ENCODE measurements at regions not wholly inside any gene's neighbourhood (a gene's known extent, or its start where the extent isn't known, plus 50 kb on each side); places are given as distances from the start of the nearest gene placed in this dataset.

DNA sequence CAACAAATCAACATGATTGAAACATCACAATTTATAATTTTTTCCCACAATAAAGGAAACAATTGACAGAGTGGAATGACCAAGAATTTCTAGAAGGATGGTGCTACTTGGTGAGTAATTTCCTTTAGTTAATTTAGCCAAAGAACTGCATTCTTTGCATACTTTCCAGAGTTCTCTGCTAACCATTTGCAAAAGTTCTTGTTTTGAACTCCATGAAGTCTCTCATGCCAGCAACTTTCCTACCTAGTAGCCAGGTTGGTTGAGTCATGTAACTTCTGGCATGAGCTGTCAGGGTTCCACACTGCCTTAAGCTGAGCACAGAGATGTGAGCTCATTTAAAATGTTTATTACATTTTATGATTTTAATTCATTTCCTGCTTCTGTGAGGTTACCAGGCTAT is 539.6 kb downstream of the PID1 start:
- Mint-ChIP-seq H3K9me3 (no peaks in the 10 kb centered on the region), H3K27ac (ENCODE audit: unreplicated experiment) (no peak overlapping the region), H3K27me3 (ENCODE audit: low read depth) (no peaks in the 10 kb centered on the region), H3K4me1 (no peaks in the 10 kb centered on the region), H3K36me3 (ENCODE audit: low read depth) (no peaks in the 10 kb centered on the region), H3K4me3 (no peak overlapping the region)
- TF ChIP-seq, protein P1, sequence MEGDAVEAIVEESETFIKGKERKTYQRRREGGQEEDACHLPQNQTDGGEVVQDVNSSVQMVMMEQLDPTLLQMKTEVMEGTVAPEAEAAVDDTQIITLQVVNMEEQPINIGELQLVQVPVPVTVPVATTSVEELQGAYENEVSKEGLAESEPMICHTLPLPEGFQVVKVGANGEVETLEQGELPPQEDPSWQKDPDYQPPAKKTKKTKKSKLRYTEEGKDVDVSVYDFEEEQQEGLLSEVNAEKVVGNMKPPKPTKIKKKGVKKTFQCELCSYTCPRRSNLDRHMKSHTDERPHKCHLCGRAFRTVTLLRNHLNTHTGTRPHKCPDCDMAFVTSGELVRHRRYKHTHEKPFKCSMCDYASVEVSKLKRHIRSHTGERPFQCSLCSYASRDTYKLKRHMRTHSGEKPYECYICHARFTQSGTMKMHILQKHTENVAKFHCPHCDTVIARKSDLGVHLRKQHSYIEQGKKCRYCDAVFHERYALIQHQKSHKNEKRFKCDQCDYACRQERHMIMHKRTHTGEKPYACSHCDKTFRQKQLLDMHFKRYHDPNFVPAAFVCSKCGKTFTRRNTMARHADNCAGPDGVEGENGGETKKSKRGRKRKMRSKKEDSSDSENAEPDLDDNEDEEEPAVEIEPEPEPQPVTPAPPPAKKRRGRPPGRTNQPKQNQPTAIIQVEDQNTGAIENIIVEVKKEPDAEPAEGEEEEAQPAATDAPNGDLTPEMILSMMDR (conservative IDR thresholded peaks at IDR 0.05), result no peak
- no peak for DNase-seq (ENCODE audit: low read depth, low spot score)

DNA sequence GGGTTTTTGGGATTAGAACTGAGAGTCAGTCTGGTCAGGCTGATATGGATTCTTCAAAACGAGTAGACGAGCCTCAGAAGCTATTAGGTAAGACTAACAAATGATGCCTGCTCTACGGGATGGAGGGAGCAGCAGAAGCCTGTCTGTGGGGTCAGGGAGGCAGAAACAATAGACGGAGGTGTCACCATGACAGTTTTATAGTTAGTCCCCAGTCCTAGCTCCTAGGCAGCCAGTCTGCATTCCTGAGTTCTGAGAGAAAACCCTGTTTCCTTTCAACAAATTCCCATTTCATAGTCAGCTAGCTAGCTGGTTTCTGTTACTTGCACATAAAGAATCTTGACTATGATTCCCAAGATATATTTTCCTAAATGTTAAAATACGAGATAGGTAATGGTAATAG is 542.1 kb downstream of the PID1 start:
- TF ChIP-seq, protein P1 (conservative IDR thresholded peaks at IDR 0.05), result no peak
- Mint-ChIP-seq H3K27ac (ENCODE audit: unreplicated experiment) (no peak overlapping the region), H3K36me3 (ENCODE audit: low read depth) (no peaks in the 10 kb centered on the region), H3K4me3 (no peak overlapping the region), H3K27me3 (ENCODE audit: low read depth) (no peaks in the 10 kb centered on the region), H3K4me1 (no peaks in the 10 kb centered on the region), H3K9me3 (no peaks in the 10 kb centered on the region)
- DNase-seq (ENCODE audit: low read depth, low spot score), result no peak

DNA sequence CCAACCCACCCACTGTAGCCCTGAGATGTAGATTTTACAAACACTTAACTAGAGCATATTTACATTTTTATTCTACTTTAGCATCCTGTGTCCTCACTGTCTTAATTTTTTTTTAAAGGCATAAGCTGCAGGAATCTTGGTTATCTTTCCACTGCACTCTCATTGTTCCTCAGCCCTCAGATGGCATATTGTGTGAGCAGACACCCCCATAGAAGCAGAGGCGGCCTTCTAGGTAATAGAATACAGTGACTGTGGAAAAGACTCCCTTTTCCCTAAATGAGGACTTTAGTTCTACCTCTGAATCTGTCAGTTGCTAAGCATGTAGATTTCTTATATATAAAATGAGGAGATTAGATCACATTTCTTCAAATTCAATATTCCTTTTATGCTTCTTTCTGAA is 543.5 kb upstream of the SPHKAP start:
- Mint-ChIP-seq H3K27me3 (ENCODE audit: low read depth) (peaks cover 3% of the 10 kb centered on the region), H3K4me3 (no peak overlapping the region), H3K9me3 (no peaks in the 10 kb centered on the region), H3K27ac (ENCODE audit: unreplicated experiment) (no peak overlapping the region), H3K36me3 (ENCODE audit: low read depth) (no peaks in the 10 kb centered on the region), H3K4me1 (no peaks in the 10 kb centered on the region)
- TF ChIP-seq, protein P1 (conservative IDR thresholded peaks at IDR 0.05), result no peak
- no peak for DNase-seq (ENCODE audit: low read depth, low spot score)

DNA sequence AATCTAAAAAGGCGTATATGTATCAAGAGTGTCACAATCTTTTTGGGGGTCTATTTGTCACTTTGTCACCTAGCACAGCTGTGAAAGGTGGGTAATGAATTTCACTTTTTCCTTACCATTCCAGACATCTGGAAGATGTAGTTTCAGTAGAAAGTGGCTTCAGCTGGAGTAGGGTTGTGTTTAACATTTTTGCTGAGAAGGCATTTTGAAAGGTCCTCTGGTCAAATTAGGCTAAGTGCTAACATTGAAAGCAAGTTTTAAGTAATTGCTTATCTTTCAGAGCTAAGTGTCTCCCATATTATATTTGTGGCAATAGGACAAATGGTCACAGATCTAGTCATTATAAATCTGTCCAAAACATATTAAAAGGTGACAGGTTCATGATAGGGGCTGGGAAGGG is 542.1 kb upstream of the SPHKAP start:
- TF ChIP-seq, protein P1 (conservative IDR thresholded peaks at IDR 0.05), result no peak
- H3K9me3 Mint-ChIP-seq, result no peaks in the 10 kb centered on the region

DNA sequence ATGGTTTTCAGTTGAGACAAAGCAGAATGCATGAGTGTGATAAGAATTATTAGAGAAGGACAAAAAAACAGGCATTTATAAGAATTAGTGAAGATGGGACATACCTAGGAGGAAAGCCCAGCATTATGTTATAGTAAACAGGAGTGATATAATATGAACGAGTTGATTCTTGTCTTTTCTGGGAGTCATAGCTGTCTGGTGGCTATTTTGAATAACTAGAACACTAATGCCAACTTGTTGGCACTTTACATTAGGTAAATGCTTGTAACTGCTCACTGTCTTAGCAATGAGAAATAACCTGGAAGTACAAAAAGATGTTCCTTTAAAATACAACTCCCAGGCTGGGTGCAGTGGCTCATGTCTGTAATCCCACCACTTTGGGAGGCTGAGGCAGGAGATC is 540.8 kb upstream of the SPHKAP start:
- no peak for DNase-seq (ENCODE audit: low read depth, low spot score)
- Mint-ChIP-seq H3K36me3 (ENCODE audit: low read depth) (no peaks in the 10 kb centered on the region), H3K27ac (ENCODE audit: unreplicated experiment) (no peak overlapping the region), H3K9me3 (no peaks in the 10 kb centered on the region), H3K27me3 (ENCODE audit: low read depth) (peaks cover 3% of the 10 kb centered on the region), H3K4me1 (no peaks in the 10 kb centered on the region), H3K4me3 (no peak overlapping the region)
- TF ChIP-seq, protein P1 (conservative IDR thresholded peaks at IDR 0.05), result no peak

More for the DNA sequence above, 542.1 kb upstream of the SPHKAP start:
- H3K4me3 Mint-ChIP-seq, result no peak overlapping the region
- peaks cover 3% of the 10 kb centered on the region for H3K27me3 Mint-ChIP-seq (ENCODE audit: low read depth)
- no peaks in the 10 kb centered on the region for H3K36me3 Mint-ChIP-seq (ENCODE audit: low read depth)
- no peak for DNase-seq (ENCODE audit: low read depth, low spot score)
- no peak overlapping the region for H3K27ac Mint-ChIP-seq (ENCODE audit: unreplicated experiment)
- H3K4me1 Mint-ChIP-seq, result no peaks in the 10 kb centered on the region

DNA sequence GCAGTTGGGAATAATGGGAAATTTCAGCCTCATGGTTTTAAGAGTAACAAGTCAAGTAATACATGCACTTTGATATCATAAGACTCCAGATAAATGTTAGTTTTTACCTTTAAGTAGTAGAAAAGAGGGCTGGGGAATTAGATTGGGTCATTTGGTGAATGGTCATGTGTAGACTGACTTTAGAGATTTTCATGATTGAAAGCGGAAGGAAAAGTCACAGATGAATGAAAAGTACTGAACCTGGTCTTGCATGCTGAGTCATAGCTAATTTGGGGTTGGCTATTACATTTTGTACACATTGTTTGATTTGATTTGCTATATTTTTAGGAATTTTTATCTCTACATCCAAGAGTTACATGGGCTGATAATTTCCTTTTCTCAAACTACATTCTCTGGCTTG is 539.4 kb upstream of the SPHKAP start:
- Mint-ChIP-seq H3K27ac (ENCODE audit: unreplicated experiment) (no peak overlapping the region), H3K4me3 (no peak overlapping the region), H3K36me3 (ENCODE audit: low read depth) (no peaks in the 10 kb centered on the region), H3K27me3 (ENCODE audit: low read depth) (peaks cover 3% of the 10 kb centered on the region), H3K4me1 (no peaks in the 10 kb centered on the region), H3K9me3 (no peaks in the 10 kb centered on the region)
- TF ChIP-seq, protein P1 (conservative IDR thresholded peaks at IDR 0.05), result no peak
- no peak for DNase-seq (ENCODE audit: low read depth, low spot score)

All from neural crest cell (in vitro differentiated cells).